GM21723 (cell line): ENCODE measurements at regions not wholly inside any gene's neighbourhood (a gene's known extent, or its start where the extent isn't known, plus 50 kb on each side); places are given as distances from the start of the nearest gene placed in this dataset.

Experiments used
- ATAC-seq: cut with Tn5 transposase; IDR thresholded peaks from one replicate; pipeline ENCODE4 v1.9.1; 2021; ENCODE audit warnings: mild to moderate bottlenecking, moderate library complexity; ENCODE audit not compliant: unreplicated experiment

DNA sequence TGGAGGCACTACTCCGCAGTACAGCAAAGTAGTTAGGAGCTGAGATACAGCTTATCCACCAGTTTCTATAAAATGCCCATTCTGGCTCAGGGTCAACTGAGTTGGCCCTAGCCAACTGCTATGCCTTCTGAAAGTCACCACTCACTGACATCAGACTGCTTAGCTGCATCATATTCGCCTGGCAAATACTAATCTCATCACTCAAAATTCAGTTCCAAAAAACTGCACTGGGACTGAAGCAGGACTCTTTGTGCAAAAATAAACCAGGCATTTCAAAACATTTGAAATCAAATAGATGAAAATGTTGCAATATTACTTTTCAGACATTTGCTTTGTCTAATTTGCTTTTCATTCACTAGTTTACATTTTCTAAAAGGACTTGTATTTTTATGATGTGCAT, 230.0 kb downstream of the ALDH8A1 start:
- no peak for ATAC-seq

DNA sequence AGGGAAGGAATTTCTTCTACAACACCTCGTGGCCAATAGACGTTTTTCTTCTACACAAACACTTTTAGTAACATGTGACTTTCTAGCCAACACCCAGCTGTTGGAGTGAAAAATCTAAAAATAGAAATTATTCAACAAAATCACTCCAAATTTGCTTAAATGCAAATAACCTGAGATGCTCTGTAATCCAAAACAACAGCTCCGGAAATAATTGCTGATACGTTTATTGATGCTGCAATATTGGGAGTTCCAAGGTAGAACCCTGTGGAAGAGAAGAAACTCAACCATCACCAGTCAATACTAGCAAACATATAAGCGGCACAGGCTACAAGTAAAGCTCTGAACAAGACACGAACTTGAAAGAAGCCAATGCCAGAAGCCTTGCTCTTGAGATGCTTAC, 230.6 kb downstream of the ALDH8A1 start:
- ATAC-seq: no peak

DNA sequence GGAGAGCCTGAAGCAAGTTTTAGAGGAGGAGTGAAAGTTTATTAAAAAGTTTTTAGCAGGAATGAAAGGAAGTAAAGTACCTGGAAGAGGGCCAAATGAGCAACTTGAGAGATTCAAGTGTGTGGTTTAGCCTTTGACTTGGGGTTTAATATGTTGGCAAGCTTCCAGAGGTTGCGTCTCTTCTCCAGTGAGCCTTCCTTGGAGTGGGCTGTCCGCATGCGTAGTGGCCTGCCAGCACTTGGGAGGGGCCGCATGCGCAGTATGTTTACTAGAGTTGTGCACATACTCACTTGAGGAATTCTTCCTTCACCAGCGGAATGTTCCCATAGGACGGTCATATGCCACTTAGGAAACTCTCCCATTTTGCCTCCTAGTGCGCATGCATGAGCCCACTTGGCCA, 235.2 kb downstream of the ALDH8A1 start:
- ATAC-seq: no peak

DNA sequence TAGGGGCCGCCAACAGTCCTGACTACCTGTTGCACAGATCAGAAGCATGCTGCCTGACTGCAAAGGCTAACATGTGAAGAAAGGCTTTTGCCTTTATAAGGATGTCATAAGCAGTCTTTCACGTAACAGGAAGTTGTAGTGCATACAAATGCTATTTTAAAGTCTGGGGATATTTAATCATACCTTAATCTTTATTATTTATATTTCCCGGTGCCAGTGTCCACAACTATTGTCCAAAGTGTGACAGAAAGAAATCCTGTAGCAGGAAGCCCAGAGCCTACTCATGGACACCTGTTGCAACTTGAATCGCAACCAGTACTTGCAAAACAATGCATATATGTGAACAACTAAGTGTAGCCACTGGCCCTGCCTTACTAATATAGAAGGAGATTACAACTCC, 235.8 kb downstream of the ALDH8A1 start:
- ATAC-seq: no peak

DNA sequence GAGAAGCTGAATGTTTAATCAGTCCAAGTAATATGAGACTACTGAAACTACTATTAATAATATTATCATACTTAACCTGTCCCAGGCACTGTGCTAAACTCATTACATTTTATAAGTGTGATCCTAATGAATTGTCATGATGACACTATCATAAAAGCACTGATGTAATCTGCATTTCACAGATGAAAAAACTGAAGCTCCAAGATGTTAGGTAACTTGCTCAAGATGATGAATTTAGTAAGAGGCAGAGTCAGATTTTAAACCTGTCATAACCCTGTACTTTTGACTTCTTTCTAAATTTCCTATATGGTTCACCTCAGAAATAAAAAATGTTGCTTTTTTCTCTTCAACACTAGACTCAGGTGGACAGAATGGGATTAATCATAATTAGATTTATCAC, 237.6 kb downstream of the ALDH8A1 start:
- no peak for ATAC-seq

DNA sequence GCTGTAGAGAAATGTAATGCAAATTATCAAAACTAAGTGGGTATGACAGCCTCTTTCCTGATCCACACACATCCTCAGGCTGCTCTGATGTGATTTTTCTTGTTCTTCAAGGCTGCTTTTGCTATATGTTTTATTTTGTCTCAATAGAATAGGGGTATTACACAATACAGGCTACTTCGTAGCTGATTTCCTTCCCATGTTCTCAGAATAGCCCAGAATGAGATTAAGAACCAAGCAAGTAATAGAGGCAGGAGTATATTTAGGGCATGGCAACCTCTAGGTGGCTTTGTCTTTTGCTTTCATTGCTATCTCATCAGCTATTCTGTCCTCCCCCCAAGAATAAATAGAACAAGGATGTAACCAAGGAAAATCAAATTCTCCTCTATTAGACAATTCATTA, 241.8 kb downstream of the ALDH8A1 start:
- ATAC-seq: no peak

DNA sequence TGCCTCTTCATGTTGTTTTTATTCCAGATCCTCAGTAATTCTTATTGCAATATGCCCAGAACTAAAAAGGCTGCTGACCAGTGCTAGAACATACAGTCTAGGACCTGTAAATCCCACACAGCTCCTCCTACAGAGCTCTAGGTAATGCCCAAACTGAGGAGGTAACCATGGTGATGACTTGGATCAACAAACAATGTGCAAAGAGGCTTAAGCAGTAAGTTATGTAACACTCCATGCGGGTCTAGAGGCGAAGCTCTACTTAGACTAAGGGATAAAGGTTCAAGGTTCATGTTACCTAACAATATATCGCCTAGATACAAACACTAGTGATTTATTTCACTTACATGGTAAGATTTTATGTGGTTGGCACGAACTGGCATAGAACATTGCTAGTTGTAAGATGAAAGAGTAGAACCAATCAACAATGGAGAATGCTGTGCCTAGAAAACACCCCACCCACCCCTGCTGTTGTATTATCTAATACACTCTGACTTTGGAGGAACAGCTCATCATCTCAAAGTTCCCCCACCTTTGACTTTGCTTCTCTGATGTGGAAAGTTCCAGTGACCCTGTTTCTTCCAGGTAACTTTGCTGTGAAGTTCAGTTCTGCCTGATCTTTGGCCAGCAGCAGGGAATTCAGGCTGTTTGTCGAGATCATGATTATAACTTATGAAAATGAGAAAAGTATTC, 242.4 kb downstream of the ALDH8A1 start:
- no peak for ATAC-seq

DNA sequence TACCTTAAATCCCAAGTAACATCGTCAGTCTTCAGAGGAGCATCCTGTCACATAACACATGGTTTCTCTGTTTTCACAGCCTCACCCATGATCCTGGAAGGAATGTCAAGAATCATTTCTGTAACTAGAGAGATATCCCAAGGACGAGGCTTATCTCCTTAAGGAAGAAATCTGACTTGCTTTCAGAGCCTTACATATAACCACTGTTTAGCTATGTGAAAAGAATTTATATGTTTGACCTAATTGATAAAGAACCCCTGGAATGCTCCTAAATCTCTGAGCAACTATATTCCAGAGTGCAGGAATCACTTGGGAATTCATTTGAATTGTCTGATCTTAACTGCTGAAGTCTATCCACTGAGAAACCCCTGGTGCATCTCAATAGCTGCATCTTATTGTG, 243.1 kb downstream of the ALDH8A1 start:
- no peak for ATAC-seq

DNA sequence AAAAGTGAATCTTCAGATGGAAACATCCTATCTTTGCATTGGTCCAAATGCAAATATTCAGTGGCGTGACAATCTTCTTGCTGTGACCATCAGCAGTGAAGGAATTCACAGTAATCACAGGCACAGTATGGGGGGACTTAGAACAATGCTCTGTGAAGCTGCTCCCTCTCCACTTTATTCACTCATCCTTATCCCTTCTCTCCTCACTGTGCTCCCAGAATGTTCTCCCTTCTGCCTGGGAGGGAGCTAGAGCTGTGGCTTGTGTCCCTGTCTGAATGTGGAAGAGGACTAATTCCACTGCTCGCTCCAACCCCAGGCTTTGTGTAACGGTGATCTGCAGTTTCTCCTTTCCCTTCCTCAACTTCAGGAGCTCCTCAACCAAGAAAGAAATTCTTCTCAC, 243.7 kb downstream of the ALDH8A1 start:
- ATAC-seq: no peak

DNA sequence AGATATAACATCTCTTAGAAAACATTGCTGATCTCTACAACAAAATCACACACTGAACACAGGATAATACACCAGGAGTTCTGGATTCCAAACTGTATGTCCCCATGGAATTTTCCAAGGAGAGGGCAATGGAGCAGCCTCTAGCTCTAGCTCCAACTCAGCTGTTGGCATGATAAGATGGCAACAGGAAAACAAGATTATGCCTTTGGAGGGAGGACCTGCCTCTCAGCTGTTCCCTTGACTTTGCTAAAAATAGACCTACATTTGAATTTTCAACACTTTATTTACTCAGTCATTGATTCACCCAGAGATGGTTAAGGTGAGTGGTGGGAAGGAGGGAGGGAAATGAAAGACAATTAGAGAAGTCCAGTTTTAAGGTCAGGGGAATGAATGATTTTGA, 246.7 kb downstream of the ALDH8A1 start:
- ATAC-seq: no peak

DNA sequence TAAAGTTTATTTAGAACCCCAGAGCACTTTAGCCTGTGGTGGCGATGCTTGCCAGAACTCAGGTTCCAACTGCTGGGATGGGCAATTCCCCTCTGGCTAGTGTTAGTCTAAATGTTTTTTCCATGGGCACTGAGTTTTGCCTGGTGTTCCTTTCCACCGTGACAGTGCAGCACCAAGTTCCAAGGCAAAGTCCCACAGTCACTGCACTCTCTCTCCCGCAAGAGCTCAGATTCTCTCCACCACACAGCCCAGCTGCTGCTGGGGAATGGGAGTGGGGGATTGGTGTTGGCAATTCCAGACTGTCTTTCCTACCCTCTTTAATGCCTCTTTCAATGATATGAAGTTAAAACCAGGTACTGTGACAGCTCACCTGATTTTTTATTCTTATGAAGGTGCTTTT, 247.6 kb downstream of the ALDH8A1 start:
- no peak for ATAC-seq

DNA sequence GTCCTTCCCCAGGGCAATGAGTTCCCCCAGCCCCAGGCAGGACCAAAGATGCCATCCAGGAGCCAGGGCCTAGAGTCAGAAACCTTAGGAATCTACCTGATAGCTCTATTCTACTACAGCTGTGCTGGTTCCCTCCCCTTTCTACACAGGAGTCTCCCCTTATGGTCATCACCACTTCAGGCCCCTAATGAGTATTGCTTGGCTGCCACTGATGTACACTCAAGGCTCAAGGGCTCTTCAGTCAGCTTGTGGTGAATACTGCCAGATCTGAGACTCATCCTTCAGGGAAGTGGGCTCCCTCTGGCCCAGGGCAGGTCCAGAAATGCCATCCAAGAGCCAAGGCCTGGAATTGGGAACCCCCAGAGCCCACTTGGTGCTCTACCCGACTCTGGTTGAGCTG, 248.6 kb downstream of the ALDH8A1 start:
- ATAC-seq: no peak

DNA sequence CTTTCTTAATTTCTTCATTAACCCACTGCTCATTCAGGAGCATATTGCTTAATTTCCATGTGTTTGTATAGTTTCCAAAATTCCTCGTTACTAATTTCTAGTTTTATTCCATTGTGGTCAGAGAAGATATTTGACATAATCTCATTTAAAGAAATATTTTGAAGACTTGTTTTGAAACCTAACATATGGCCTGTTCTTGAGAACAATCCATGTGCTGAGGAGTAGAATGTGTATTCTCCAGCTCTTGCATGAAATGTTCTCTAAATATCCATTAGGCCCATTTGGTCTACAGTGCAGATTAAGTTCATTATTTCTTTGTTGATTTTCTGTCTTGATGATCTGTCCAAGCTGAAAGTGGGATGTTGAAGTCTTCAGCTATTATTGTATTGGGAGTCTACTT, 251.7 kb downstream of the ALDH8A1 start:
- no peak for ATAC-seq

DNA sequence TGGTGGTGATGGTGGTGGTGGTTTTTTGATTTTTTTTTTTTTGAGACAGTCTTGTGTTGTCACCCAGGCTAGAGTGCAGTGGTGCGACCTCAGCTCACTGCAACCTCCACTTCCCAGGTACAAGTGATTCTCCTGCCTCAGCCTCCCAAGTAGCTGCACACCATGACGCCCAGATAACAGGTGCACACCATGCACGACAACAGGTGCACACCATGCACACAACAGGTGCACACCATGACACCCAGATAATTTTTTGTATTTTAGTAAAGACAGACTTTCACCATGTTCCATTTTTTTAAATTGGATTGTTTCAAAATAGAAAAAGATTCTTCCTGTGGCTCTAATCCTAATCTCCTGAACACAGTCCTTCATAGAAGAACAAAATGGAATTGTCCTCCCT, 257.9 kb downstream of the ALDH8A1 start:
- no peak for ATAC-seq

DNA sequence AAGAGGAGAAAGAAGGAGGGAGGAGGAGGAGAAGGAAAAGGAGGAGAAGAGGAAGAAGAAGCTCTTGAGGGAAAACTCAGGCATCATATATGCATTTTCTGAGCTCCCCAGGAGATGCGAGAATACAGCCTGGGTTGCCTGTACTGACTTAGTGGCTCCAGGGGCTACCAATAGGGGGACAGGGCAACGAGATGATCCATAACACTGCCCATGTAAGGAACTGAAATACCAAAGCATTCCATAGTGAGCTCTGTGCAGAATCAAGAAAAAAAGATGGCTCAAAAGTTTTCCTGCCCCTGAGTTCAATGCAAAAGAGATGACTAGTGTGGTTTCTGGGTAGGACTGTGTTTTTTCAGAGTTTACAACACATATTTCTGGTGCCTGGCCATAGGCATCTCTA, 258.7 kb downstream of the ALDH8A1 start:
- no peak for ATAC-seq

DNA sequence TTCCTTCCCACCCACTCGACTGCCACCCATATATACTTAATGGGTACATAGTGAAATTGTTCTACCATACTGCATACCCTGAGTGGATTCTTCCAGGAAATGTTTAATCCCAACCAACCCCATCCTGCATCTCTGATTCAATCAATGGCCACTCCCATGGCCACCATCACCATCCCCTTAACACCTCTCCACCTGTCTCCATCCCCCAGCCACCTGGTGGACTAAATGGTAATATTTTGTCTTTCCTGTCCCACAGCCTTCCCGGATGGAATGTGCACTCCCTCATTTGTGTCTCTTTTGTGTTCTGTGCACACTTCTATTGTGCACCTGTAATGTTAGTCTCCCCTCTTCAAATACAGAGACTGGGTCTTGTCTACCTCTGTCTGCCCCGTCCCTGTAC, 259.9 kb downstream of the ALDH8A1 start:
- no peak for ATAC-seq

DNA sequence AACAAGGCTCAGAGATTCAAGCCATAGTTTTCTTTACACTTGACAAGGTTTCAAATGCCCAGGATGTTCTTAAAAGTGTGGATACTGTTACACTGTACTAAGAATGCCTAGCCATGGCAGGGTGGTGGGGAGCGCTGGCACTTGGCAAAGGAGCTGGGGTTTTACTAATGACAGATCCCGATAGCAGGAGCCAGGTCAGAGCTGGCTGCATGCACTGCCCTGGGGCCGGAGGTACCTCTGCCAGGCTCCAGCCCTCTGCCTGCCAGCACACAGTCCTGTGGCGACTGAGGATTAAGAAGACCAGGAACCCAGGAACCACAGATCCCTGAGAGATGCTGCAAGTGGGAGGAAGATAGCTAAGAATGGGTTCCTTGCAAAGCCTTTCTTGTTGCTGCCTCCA, 260.3 kb downstream of the ALDH8A1 start:
- ATAC-seq: no peak

DNA sequence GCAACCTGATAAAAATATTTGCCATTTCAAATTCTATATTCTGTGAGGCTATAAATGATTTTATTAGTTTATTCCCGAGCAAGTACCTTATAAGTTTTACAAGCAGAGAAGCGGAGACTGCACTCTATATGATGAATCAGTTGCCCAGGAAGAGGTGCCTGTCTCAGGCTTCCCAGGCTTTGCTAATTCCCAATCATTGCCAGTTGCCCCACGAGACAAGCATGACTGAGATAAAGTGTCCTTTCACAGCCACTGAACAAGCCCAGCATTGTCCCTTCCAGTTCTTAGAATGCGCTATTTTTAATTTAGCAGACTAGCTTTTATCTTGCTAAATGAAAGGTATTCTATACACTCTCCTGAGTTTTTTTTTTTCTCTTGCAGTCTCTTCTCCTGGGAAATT, 260.7 kb downstream of the ALDH8A1 start:
- no peak for ATAC-seq

DNA sequence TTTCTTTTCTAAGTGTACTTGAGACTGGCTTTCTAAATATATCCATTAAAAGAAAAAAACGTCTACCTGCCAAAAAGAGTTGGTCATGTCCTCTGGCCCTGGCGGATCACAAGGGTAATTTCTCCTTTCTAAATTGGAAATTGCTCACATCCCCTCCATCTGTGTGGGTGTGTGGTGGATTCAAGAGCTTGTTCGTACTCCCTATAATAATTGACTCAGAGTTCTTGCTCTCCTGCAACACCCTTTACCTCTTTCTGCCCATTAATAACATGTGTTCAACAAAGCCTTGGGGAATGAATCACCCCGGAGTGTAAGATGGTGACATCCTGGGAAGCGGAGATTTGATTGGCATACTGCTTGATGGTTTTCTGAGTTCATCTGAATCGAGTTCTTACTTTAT, 263.8 kb downstream of the ALDH8A1 start:
- ATAC-seq: no peak

DNA sequence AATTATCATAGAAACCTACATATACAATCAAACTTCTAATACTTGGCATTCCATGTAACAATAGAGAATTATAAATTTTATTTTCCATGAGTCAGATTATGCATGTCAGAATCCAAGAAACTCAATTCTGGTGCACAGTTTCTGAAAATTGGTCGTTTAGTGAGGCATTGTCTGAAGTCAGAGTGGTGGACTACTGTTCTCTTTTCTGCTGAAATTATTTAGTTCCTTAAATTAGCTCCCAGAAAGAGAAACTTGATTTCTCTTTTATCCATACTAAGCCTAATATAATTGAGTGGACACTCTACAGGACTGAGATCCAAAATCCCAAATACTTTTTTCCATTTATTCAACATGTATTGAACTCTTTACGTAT, 265.5 kb downstream of the ALDH8A1 start:
- ATAC-seq: no peak

DNA sequence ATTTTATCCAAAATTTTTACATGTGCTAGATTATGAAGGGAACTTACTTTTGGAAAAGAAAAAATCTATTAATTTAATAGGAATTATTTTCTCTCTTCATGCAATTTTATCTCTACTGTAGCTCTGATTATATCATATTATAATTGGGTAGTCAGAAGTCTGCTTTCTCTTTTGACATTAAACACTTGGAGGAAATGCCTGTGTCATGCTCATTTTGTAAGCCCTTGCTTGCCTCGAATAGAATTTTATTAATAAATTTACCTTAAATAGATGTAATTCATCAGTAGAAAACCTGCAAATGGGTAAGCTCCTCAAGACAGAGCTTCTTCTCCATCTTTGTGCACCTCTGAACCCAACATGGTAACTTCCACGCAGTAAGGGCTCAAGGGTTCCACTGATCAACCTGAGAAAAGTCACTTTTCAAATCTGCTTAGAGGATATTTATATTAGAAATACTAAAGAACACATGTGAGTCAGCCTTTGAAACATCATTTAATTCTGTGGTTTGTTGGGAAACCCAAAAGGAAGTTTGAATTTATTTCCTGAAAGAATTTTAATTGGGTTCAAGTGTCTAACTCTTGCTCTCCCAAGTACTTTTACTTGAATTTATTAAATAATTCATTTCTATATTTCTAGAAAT, 266.0 kb downstream of the ALDH8A1 start:
- no peak for ATAC-seq

DNA sequence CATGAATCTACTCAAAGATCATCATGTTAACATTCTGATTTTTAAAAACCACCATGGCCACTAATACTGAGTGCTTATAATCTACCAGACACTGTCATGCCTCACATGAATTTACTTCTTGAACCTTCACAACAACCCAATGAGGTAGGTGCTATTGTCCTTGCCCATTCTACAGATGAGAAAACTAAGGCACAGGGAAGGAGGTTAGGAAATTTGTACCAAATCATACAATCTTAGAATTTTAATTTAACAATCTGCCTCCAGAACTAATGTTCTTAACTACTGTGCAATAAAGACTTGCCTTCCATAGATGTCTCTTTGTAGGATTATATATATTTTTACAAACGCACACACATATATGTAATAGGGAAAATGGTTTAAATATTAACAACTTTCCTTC, 269.5 kb downstream of the ALDH8A1 start:
- no peak for ATAC-seq

DNA sequence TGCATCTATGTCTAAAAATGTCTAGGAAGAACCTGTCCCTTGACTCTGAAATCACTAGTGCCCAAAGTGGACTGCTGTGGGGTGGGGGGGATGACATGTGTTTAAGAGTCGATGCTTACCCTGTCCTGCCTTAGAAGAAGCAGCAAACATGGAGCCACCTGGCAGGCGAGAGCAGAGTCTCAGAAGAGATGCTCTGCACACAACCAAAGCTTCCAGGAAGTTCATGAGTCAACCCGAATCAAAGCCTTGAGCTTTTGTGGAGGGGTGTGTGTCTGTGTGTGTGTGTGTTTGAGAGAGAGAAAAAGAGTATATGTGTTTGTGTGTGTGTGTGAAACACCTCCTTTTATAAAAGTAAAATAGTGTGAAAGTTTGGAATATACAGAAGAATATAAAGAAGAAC, 269.9 kb downstream of the ALDH8A1 start:
- no peak for ATAC-seq
